ENCODE measurements at regions not wholly inside any gene's neighbourhood (a gene's known extent, or its start where the extent isn't known, plus 50 kb on each side); places are given as distances from the start of the nearest gene placed in this dataset.

DNA sequence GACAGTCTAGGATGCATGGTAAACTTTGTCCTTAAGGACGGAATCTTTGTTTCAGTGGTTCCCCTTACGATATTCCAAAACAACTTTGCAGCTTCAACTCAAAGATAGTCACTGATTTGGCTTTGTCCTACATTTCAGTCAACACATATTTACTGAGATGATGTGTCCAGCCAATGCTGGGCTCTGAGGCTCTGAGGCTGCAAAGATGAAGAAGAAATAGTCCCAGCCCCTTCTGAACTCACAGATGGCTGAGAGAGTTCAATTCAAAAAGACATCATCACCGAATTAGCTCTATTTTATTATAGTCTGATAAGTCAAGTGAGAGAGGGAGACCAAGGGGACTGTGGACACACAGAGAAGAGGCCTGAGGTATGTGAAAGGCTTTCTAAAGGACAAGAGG, 544.0 kb downstream of the ACTL7B start:
- no peak for TF ChIP-seq POLR2A (IDR thresholded peaks at IDR 0.05; ENCODE audit: low read length)
- TF ChIP-seq GATA1 (IDR thresholded peaks at IDR 0.05; ENCODE audit: low read depth, low read length) = no peak

Data from erythroblast (primary cell).